KMS-11 (cell line): ENCODE measurements at regions not wholly inside any gene's neighbourhood (a gene's known extent, or its start where the extent isn't known, plus 50 kb on each side); places are given as distances from the start of the nearest gene placed in this dataset.

Source experiments
- H2AFZ ChIP-seq: fragments of 200-600 bp; sonication (generic); 2 replicates; pipeline ENCODE4 v1.6.1; 2016; ENCODE audit warnings: antibody characterized with exemption, mixed run types, low read depth
- H3K27ac ChIP-seq: fragments of 200-600 bp; sonication (generic); 2 replicates; pipeline ENCODE4 v1.6.1; 2016; ENCODE audit warnings: mild to moderate bottlenecking, mixed run types
- H3K27me3 ChIP-seq: fragments of 200-600 bp; sonication (generic); 2 replicates; pipeline ENCODE4 v1.6.1; 2017; ENCODE audit warnings: mild to moderate bottlenecking, low read depth, mixed run types, moderate library complexity; ENCODE audit not compliant: insufficient read depth
- H3K36me3 ChIP-seq: fragments of 200-600 bp; sonication (generic); 2 replicates; pipeline ENCODE4 v1.6.1; 2017; ENCODE audit warnings: mild to moderate bottlenecking, mixed run types; ENCODE audit not compliant: insufficient read depth
- H3K4me1 ChIP-seq: fragments of 200-600 bp; sonication (generic); 2 replicates; pipeline ENCODE4 v1.6.1; 2016; ENCODE audit warnings: mild to moderate bottlenecking, low read depth, mixed run types; ENCODE audit not compliant: poor library complexity, severe bottlenecking
- H3K4me2 ChIP-seq: fragments of 200-600 bp; sonication (generic); 2 replicates; pipeline ENCODE4 v1.7.0; 2016; ENCODE audit warnings: mild to moderate bottlenecking, mixed run types
- H3K4me3 ChIP-seq: fragments of 200-600 bp; sonication (generic); IDR thresholded peaks from 2 replicates; pipeline ENCODE4 v1.6.1; 2017; ENCODE audit warnings: low read depth, low read length, mixed read lengths; ENCODE audit not compliant: insufficient read depth
- H3K79me2 ChIP-seq: fragments of 200-600 bp; sonication (generic); 2 replicates; pipeline ENCODE4 v1.6.1; 2016; ENCODE audit warnings: low read depth, mixed run types; ENCODE audit not compliant: insufficient read depth
- H3K9ac ChIP-seq: fragments of 200-600 bp; sonication (generic); 2 replicates; pipeline ENCODE4 v1.6.1; 2016; ENCODE audit warnings: mild to moderate bottlenecking, mixed run types
- H4K20me1 ChIP-seq: fragments of 200-600 bp; sonication (generic); 2 replicates; pipeline ENCODE4 v1.6.1; 2016; ENCODE audit warnings: mild to moderate bottlenecking, mixed run types; ENCODE audit not compliant: insufficient read depth
- CTCF ChIP-seq: fragments of 200-600 bp; sonication (generic); conservative IDR thresholded peaks from 2 replicates; pipeline ENCODE4 v1.6.1; 2017; ENCODE audit warnings: low read depth, mild to moderate bottlenecking, antibody characterized with exemption, low read length, moderate library complexity, mixed read lengths

- H3K9ac ChIP-seq, result no peak overlapping the region
- H3K4me3 ChIP-seq, result no peak overlapping the region
- TF ChIP-seq CTCF, result no peak
- no peaks in the 10 kb centered on the region for H3K4me1 ChIP-seq
- no peaks in the 10 kb centered on the region for H3K79me2 ChIP-seq
- no peak overlapping the region for H2AFZ ChIP-seq
- no peak overlapping the region for H3K27ac ChIP-seq
- no peaks in the 10 kb centered on the region for H3K36me3 ChIP-seq
- H3K27me3 ChIP-seq, result no peaks in the 10 kb centered on the region
- H3K4me2 ChIP-seq, result no peak overlapping the region
- H4K20me1 ChIP-seq, result no peaks in the 10 kb centered on the region
Observed at GRCh38 chr18:2222270-2223185, 348.8 kb downstream of the METTL4 start.

- no peak overlapping the region for H3K4me2 ChIP-seq
- no peak overlapping the region for H3K9ac ChIP-seq
- H3K36me3 ChIP-seq, result no peaks in the 10 kb centered on the region
- no peak overlapping the region for H3K4me3 ChIP-seq
- no peak overlapping the region for H3K27ac ChIP-seq
- no peaks in the 10 kb centered on the region for H3K27me3 ChIP-seq
- no peaks in the 10 kb centered on the region for H4K20me1 ChIP-seq
- no peak overlapping the region for H2AFZ ChIP-seq
- no peak for TF ChIP-seq CTCF
- no peaks in the 10 kb centered on the region for H3K79me2 ChIP-seq
- no peaks in the 10 kb centered on the region for H3K4me1 ChIP-seq
Observed at GRCh38 chr18:2223449-2223848, 347.9 kb downstream of the METTL4 start.

- H3K4me1 ChIP-seq, result no peaks in the 10 kb centered on the region
- H2AFZ ChIP-seq, result no peak overlapping the region
- H3K4me3 ChIP-seq, result no peak overlapping the region
- no peaks in the 10 kb centered on the region for H3K79me2 ChIP-seq
- H3K9ac ChIP-seq, result no peak overlapping the region
- H3K4me2 ChIP-seq, result no peak overlapping the region
- no peaks in the 10 kb centered on the region for H3K27me3 ChIP-seq
- no peaks in the 10 kb centered on the region for H3K36me3 ChIP-seq
- peak; percentile 48 for TF ChIP-seq CTCF
- no peak overlapping the region for H3K27ac ChIP-seq
- H4K20me1 ChIP-seq, result no peaks in the 10 kb centered on the region
Observed at GRCh38 chr18:2223849-2224248, 347.5 kb downstream of the METTL4 start.

- Histone ChIP-seq H4K20me1 (no peaks in the 10 kb centered on the region), H3K27me3 (no peaks in the 10 kb centered on the region), H3K27ac (no peak overlapping the region), H2AFZ (no peak overlapping the region), H3K79me2 (no peaks in the 10 kb centered on the region), H3K4me1 (no peaks in the 10 kb centered on the region), H3K4me3 (no peak overlapping the region), H3K9ac (no peak overlapping the region), H3K4me2 (no peak overlapping the region), H3K36me3 (no peaks in the 10 kb centered on the region)
- TF ChIP-seq CTCF, result no peak
Observed at GRCh38 chr18:2236232-2236631, 335.1 kb downstream of the METTL4 start.
